ENCODE measurements at regions not wholly inside any gene's neighbourhood (a gene's known extent, or its start where the extent isn't known, plus 50 kb on each side); places are given as distances from the start of the nearest gene placed in this dataset.

DNA sequence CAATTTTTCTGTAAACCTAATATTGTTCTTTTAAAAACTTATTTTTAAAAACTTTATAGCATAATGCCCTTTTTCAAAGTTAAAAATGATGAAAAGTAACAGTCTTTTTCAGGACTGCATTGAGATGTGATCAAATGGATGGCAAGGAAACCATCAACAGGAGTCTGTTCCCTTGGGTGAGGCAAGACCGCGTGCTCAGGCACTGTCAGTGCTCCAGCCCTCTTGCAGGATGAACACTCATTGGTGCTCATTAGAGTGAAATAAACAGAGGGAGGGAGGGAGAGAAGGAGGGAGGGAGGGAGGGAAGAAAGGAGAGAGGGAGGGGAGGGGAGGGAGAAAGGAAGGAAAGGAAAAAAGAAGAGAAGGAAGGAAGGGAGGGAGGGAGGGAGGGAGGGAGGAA is 145.7 kb upstream of the CHST15 start:
- TF ChIP-seq, protein P1, sequence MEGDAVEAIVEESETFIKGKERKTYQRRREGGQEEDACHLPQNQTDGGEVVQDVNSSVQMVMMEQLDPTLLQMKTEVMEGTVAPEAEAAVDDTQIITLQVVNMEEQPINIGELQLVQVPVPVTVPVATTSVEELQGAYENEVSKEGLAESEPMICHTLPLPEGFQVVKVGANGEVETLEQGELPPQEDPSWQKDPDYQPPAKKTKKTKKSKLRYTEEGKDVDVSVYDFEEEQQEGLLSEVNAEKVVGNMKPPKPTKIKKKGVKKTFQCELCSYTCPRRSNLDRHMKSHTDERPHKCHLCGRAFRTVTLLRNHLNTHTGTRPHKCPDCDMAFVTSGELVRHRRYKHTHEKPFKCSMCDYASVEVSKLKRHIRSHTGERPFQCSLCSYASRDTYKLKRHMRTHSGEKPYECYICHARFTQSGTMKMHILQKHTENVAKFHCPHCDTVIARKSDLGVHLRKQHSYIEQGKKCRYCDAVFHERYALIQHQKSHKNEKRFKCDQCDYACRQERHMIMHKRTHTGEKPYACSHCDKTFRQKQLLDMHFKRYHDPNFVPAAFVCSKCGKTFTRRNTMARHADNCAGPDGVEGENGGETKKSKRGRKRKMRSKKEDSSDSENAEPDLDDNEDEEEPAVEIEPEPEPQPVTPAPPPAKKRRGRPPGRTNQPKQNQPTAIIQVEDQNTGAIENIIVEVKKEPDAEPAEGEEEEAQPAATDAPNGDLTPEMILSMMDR (IDR thresholded peaks at IDR 0.05; ENCODE audit: poor library complexity), result no peak
- no peak for TF ChIP-seq EZH2phosphoT487 (IDR thresholded peaks at IDR 0.05; ENCODE audit: low read depth, severe bottlenecking, unreplicated experiment)
